DMS153 treated with DMSO at 0.1 percent for 48 hours (cell line): ENCODE measurements at regions not wholly inside any gene's neighbourhood (a gene's known extent, or its start where the extent isn't known, plus 50 kb on each side); places are given as distances from the start of the nearest gene placed in this dataset.

Experiments
- DNase-seq: peaks from one replicate; lab custom pipeline; 2025; ENCODE audit not compliant: unreplicated experiment; lab: John Stamatoyannopoulos, UW

- no peak for DNase-seq
Observed at GRCh38 chr16:5438591-5438990, 341.0 kb upstream of the EEF2KMT start.

- DNase-seq, result no peak
Observed at GRCh38 chr16:5433587-5433986, 336.0 kb upstream of the EEF2KMT start.

GRCh38 chr16:5432166-5432565 is 334.6 kb upstream of the EEF2KMT start:
- DNase-seq, result no peak

- DNase-seq, result no peak
Observed at GRCh38 chr16:5430598-5430997, 333.0 kb upstream of the EEF2KMT start.

GRCh38 chr16:5428932-5429331 is 331.3 kb upstream of the EEF2KMT start:
- no peak for DNase-seq

- DNase-seq, result no peak
Observed at GRCh38 chr16:5427571-5427970, 330.0 kb upstream of the EEF2KMT start.

- no peak for DNase-seq
Observed at GRCh38 chr16:5422643-5423496, 325.3 kb upstream of the EEF2KMT start.

- no peak for DNase-seq
Observed at GRCh38 chr16:5422047-5422446, 324.5 kb upstream of the EEF2KMT start.

GRCh38 chr16:5416013-5416412 is 318.4 kb upstream of the EEF2KMT start:
- no peak for DNase-seq

GRCh38 chr16:5415123-5415522 is 317.5 kb upstream of the EEF2KMT start:
- no peak for DNase-seq

GRCh38 chr16:5412731-5413130 is 315.1 kb upstream of the EEF2KMT start:
- no peak for DNase-seq

GRCh38 chr16:5398203-5398602 is 300.6 kb upstream of the EEF2KMT start:
- no peak for DNase-seq

- no peak for DNase-seq
Observed at GRCh38 chr16:5396880-5397279, 299.3 kb upstream of the EEF2KMT start.

GRCh38 chr16:5393070-5393469 is 295.5 kb upstream of the EEF2KMT start:
- no peak for DNase-seq

- DNase-seq, result no peak
Observed at GRCh38 chr16:5386989-5387388, 289.4 kb upstream of the EEF2KMT start.

- no peak for DNase-seq
Observed at GRCh38 chr16:5385811-5386210, 288.2 kb upstream of the EEF2KMT start.

GRCh38 chr16:5385115-5385514 is 287.5 kb upstream of the EEF2KMT start:
- no peak for DNase-seq

GRCh38 chr16:5383737-5384136 is 286.1 kb upstream of the EEF2KMT start:
- DNase-seq, result no peak

GRCh38 chr16:5382484-5382883 is 284.9 kb upstream of the EEF2KMT start:
- DNase-seq, result no peak

- DNase-seq, result no peak
Observed at GRCh38 chr16:5381481-5381880, 283.9 kb upstream of the EEF2KMT start.

GRCh38 chr16:5379954-5380353 is 282.4 kb upstream of the EEF2KMT start:
- DNase-seq, result no peak

- DNase-seq, result no peak
Observed at GRCh38 chr16:5378531-5378930, 280.9 kb upstream of the EEF2KMT start.

GRCh38 chr16:5377280-5377898 is 279.8 kb upstream of the EEF2KMT start:
- DNase-seq, result no peak
